ENCODE measurements at regions not wholly inside any gene's neighbourhood (a gene's known extent, or its start where the extent isn't known, plus 50 kb on each side); places are given as distances from the start of the nearest gene placed in this dataset.

DNA sequence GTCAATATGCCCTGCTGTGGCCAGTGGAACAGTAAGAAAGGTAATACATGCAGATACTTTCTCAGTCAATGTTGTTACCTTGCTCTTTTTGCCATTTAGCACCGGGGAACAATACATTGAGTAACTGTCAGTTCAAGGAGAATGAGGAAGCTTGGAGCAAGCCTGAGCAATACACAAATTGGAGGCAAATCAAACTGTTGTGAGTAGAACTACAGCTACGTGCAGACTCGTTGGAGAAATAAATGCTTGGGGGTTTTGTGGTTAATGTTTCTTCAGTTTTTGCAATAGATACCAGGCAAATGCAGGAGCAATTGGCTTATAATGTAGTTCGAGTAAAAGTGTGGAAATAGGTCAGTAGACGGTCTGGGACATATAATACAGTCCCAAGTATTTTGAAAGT, 587.3 kb upstream of the ROBO1 start:
- TF ChIP-seq EP300 (IDR thresholded peaks at IDR 0.05): no peak
- TF ChIP-seq, protein P1, sequence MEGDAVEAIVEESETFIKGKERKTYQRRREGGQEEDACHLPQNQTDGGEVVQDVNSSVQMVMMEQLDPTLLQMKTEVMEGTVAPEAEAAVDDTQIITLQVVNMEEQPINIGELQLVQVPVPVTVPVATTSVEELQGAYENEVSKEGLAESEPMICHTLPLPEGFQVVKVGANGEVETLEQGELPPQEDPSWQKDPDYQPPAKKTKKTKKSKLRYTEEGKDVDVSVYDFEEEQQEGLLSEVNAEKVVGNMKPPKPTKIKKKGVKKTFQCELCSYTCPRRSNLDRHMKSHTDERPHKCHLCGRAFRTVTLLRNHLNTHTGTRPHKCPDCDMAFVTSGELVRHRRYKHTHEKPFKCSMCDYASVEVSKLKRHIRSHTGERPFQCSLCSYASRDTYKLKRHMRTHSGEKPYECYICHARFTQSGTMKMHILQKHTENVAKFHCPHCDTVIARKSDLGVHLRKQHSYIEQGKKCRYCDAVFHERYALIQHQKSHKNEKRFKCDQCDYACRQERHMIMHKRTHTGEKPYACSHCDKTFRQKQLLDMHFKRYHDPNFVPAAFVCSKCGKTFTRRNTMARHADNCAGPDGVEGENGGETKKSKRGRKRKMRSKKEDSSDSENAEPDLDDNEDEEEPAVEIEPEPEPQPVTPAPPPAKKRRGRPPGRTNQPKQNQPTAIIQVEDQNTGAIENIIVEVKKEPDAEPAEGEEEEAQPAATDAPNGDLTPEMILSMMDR (IDR thresholded peaks at IDR 0.05): no peak
- TF ChIP-seq POLR2A (IDR thresholded peaks at IDR 0.05; ENCODE audit: low read depth): no peak
- TF ChIP-seq POLR2AphosphoS5 (IDR thresholded peaks at IDR 0.05): no peak

Data from esophagus muscularis mucosa (tissue), 4 donors.